HG03095 (cell line): ENCODE measurements at regions not wholly inside any gene's neighbourhood (a gene's known extent, or its start where the extent isn't known, plus 50 kb on each side); places are given as distances from the start of the nearest gene placed in this dataset.

Experiments
- ATAC-seq: cut with Tn5 transposase; IDR thresholded peaks from one replicate; pipeline ENCODE4 v1.9.1; 2021; ENCODE audit warnings: moderate library complexity; ENCODE audit not compliant: unreplicated experiment

DNA sequence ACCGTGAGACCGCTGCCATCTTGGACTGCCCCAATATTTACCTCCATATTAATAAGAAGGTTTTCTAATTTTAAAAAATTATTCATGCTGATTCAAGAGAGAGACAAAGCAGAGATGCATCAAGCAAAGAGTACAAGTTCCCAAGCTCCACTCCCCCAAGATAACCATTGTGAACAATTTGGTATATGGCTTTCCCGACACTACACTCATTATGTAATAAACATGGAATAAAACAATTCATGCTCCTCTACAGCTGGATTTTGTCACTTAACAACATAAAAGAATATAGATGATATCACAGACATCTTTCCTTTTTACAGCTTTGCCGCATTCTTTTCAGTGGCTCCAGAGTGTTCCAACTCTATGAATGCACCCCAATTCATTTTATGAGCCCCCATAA lies 307.6 kb downstream of the FGFR2 start:
- ATAC-seq: no peak

DNA sequence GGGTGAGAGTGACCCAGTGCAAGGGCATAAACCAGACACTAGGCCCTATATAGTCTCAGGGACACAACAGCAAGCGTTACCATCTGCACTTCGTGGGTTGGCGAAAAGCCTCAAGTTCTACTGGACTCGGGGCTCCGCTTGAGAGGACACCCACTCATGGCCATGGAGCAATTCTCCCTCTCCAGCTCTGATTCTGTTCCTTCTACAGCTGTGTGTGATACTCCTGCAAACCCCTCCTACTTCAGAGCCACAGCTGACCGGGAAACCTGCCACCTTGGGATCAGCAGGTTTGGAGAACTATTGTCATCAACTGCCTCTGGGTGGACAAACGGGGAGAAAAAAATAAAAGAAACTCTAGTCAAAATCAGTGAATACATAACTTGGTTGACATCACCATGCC lies 306.9 kb downstream of the FGFR2 start:
- ATAC-seq: no peak

DNA sequence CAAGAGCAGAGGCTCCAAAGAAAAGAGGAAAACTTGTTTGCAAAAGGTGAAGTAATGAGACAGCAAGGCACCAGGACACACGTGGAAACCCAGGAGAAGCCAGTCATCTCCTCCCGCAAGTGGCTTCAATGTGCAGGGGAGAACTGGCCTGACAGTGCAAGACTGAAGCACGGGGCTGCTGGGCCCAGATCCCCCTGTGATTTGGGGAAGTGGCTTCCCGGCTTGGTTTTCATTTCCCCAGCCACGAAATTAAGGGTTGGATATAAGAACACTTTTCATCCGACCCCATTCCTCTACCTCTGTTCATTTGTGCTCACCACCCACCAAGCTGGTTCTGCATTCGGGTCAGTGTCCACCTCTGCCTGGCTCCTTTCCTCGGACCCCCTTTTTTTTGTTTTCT lies 306.4 kb downstream of the FGFR2 start:
- ATAC-seq: no peak

DNA sequence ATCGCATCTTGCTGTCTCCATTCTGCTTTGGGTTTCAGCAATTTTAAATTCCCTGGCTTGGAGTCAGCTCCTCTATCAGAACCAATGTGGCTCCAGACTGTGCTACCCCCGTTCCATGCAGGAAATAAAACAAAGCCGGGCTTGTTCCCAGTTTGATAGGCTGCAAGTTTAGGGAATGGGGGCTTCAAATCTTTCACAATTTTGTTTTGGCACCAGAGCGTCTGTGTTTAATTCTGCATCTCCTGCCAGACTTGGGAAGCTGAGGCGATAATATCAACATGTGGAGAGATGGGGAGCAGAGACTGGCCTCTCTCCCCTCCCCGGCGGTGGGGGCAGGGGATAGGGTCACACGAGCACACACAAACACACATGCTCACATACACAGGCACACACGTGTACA lies 305.9 kb downstream of the FGFR2 start:
- no peak for ATAC-seq

DNA sequence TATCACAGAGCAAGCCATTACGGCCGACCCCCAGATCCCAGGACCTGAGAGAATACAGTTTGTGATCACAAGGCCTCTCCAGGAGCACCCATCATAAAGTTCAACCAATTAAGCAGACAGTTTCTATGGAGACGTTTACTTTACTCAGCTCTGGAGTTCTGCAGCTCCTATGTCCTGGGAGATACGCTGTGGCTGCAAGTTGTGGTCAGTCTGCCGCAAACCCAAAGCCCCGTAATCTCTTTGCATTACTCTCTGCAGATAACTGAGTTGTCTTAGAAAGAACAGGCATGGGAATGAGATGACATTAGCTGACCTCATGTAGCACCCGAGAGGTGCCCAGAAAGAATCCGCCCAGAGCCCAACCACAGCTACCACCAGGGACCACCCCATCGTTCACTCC lies 305.1 kb downstream of the FGFR2 start:
- no peak for ATAC-seq

DNA sequence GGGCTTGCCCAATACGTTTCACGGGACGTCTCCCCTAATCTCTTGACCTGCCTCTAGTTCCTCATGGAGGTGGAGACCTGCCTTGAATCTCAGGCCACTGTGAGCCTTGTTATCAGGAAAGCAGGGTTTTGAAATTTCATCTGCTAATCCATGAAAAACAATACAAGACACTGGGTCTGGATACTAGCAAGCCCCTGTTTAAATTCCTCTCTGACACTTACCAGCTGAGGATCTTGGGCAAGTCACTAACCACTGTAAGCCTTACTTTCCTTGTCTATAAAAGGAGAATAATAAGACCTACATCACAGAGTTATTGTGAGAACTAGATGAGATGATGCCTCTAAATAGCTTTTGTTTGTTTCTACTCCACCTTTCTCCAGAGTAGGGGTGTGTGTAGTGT lies 303.6 kb downstream of the FGFR2 start:
- no peak for ATAC-seq

DNA sequence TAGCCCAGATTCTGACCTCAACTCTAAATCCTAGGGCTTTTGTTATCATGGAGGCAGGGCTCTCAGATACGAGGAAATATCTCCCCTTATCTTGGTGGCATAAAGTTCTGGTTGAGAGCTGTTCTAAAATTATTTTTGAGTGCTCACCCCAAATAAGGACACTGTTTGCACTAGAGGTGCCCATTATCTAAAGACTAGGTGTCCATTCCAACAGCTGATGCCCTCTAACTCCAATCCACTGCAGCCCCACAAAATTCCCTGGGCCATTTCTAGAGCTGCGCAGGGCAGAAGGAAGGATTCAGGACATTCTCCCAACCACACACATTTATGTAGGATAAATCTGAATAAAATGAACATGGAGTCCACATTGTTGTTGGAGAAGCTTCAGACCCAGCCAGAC lies 301.9 kb downstream of the FGFR2 start:
- ATAC-seq: no peak

DNA sequence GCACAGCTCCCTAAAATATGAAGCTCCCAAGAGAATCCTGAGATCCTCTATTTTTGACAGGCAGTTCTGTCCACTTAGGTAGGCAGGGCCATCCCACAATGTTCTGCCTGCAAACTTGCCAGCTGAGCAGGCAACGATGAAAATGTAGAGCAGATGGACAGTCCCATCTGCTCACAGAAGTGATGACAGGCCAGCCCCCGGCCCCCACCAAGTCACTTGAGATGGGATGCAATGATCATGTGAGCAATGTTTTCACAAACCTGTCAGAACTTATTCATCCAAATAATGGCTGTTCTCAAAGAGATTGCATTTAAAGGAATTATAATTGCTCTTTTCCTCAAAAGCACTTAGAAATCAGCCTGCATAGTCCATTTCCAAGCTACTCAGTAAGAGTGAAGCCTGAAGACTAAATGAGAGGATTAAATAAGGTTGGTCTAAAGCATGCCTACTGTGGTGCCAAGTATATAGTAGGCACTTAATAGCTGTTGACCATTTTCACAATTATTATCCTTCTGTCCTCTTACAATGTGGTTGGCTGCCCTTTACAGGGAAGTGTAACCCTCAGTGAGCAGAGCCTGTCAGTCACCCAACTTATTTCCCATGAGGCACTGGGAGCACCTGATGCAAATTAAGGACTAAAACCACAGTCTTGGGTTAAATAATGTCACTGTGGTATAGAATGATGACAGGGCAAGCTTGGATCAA lies 301.2 kb downstream of the FGFR2 start:
- no peak for ATAC-seq

DNA sequence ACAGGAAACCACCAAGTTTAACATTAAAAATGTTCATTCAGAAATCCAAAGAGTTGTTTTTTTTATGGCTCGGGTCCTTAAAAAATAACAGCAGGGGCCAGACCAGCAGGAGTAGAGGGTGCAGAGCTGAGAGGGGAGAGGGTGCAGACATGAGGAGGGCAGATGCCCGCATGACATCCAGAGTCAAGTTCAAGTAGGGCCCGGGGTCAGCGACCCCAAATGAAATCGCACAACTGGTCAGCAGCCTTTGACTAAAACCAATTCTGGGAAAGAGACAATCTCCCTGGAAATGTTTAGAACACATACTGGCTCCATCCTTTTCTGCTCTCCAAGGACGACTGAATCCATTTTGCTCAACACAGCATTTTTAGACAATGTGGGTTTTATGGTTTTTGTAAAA lies 297.5 kb downstream of the FGFR2 start:
- no peak for ATAC-seq

DNA sequence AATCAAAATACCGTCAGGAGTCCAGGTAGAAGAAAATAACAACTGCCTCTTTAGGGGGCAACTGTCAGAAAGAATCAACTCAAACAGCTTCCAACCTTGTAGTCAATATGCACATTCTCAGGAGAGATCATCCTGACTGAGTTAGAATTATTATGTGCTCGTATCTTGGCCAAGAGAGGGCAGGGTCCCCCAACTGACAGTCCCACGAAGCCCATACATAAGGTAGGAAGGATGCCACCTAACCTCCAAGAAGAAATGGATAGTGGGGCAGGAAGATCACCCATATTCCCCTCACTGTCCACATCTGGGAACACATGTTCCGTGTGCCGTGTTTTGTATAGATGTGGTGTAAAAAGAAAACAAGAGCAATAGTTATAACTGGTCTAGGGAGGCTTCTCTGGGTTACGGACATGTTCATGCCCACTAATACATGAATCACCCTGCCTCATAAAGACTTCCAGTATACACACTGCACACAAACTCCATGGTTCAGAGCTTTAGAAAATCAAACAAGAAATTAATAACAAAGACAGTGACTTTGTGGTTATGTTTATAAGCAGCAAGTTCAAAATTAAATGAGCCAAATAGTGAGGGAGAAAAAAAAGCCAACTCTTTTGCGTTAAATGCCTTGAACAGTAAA lies 295.6 kb downstream of the FGFR2 start:
- ATAC-seq: no peak

DNA sequence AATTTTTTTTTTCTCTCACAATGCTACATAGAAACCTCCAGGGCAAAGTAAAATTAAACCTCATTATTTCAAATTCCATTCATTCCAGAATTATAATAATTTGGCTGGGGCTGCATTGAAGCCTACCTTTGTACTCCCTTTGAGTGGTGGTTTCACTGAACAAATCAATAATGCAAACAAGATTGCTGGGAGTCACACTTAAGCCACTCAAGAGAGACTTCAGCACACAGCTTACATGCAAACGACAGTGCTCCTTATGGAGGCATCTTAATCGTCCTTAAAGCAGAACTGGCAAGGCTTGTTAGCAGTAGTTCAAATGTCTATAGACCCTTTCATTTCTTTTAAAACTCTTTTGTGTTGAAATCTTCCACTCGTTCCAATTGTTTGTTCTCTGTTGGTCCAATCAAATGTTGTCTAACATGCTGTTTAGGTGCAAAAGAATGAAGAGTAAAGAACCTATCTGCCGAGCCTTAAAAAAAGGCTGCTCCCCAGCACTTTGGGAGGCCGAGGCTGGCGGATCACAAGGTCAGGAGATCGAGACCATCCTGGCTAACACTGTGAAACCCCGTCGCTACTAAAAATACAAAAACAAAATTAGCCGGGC lies 294.9 kb downstream of the FGFR2 start:
- ATAC-seq: no peak

DNA sequence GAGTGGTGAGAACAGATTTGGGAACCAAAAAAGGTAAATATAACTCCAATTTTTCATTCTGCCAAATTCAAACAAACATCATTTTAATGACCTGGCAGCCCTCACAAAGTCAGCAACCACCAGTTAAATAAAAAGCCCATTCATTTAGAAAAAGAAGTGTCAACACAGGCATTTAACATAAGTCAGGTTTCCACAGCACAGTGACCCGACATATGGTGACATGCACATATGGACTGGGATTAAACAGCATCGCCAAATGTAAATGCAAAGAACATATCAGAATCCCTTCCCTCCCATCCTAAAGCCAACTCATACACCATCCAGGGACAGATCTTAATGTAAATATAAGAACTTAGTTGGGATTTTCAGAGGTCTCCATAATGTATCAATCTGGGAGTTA lies 293.2 kb downstream of the FGFR2 start:
- ATAC-seq: no peak

DNA sequence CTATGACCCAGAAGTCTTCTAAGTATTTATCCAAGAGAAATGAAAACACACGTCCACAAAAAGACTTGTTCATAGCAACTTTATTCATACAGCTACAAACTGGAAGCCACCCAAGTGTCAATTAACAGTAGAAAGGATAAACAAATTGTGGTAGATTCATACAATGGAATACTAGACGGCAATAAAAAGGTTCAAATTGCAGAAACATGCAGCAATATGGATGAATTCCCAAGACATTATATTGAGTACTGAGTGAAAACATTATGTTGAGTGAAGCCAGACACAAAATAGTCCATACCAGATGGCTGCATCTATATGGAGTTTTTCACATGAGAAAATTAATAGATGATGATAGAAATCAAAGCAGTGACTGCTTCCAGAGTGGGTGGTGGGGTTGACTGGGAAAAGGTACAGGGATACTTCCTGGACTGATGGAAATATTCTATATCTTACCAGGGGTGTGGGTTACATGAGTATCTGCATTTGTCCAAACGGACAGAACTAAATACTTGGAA lies 292.0 kb downstream of the FGFR2 start:
- no peak for ATAC-seq

DNA sequence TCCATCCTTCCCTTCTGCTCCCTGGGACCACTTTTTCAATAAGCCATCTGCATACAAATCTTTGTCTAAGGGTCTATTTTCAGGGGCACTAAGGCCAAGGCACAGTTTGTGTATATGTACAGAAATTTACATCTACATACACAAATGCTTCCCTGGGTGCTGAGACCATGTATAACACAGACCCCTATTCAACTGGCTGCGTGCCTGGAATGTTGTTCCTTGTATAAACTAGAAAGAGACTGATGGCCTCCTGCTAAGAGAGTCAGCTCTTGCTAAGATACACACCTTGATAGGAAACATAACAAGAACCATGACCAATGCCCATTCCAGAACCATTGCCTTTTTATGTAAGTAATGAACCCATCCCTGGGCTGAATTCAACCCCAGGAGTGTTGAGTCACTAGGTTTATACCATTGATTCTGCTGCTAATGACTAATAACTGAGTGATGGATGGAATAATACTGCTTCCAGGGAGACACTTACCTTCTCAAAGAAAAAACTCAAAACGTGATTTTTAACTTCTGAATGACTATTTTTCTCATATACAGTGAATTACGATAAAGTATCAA lies 290.7 kb downstream of the FGFR2 start:
- no peak for ATAC-seq

DNA sequence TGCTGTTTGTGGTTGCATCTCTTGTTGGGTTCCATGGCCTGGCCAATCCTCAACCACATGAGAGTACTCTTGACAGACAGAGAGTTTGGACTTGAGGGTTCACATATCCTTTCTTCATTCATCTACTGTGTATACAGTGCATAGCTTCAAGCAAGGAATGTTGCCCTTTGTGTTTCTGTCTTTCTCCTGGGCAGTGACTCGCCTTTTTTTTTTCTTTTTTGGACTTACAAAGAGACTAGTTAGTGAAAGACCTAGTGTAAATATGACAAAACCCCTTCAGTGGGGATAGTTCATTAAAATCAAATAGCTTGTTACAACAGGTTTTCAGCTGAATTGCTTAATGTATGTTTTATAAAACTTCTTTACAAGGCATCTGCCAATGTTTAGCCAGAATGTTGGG lies 290.2 kb downstream of the FGFR2 start:
- no peak for ATAC-seq

DNA sequence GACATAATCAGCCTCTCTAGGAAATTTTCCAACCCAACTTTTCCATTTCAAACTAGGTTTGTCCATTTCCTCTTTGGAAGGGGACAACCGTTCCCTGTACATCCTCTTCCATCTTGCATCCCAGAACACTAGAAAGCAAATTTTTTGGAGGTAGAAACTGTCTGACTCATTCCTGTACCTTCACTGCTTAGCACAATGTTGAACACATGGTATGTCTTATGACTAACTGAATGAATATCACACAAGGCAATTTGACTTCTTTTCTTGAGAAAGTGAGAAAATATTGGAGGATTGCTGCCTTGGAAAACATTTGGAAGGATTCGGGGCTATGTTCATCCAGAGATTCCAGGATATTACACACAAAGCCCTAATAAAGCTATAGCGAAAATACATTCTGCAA lies 289.1 kb downstream of the FGFR2 start:
- no peak for ATAC-seq

DNA sequence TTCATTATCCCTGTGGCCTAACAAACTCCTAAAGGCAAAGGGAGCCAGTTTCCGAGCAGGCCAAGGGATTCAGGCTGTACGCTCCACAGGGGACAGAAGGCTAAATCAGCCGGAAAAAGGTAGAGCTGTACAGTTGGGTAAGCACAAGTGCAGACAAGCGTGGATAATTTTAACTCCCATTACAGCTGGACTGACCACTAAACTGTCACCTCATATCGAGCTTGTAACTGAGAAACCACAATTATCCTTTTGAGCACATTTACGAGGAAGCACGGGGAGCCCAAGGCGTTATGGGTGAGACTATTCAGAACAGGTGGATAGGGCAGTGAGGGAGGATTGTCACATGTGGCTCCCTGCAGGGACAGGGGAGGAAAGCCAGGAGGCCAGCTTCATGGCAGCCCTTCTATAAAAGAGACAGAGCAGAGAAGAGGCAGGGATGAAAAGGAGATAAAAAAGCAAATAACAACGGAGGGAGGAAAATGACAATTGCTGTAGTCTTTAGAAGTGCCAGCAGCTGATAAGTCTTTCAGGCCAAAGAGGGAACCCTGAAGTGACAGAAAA lies 288.0 kb downstream of the FGFR2 start:
- ATAC-seq: no peak

DNA sequence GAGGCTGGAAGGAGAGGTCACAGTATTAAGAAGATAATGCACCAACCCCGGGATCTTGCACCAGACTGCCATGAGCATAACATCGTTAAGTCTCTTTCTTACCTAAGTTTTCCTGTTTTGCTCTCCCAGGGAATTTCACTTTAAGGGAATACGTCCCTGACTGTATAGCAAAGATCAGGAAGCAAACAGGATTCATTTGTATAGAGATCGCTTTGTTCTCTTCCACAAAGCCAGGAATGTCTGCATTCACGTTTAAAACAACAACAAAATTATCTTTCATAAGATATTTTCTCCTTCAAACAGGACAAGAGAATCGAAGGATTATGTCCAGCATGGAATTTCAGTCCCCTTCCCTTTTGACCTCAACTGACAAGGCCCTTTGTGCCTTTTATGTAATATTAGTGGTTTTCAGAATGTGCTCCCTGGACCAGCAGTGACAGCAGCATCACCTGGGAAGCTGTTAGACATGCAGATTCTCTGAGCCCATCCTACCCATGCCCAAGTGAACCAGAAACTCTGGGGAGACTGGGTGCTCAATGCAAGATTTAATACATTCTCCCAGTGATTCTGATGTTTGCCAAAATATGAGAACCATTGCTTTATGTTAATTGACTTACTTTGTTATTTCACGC lies 286.3 kb downstream of the FGFR2 start:
- ATAC-seq: no peak

DNA sequence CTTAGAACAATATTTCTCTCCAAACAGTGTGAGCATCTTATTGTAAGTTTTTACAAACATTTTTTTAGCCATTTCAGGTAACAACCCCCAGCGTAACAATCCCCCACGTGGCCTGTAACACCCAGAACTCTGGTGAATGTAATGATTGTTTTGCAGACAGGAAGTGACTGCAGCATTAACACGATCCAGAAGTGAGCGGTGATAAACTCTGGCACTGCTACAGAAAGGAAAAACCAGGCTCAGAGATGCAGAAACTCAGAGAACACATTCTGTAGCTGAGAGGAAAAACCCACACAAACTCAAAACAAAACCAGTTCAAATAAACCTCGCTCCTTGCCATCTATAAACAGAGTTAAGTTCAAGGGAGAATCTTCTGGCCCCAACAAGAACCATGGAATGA lies 285.7 kb downstream of the FGFR2 start:
- no peak for ATAC-seq

DNA sequence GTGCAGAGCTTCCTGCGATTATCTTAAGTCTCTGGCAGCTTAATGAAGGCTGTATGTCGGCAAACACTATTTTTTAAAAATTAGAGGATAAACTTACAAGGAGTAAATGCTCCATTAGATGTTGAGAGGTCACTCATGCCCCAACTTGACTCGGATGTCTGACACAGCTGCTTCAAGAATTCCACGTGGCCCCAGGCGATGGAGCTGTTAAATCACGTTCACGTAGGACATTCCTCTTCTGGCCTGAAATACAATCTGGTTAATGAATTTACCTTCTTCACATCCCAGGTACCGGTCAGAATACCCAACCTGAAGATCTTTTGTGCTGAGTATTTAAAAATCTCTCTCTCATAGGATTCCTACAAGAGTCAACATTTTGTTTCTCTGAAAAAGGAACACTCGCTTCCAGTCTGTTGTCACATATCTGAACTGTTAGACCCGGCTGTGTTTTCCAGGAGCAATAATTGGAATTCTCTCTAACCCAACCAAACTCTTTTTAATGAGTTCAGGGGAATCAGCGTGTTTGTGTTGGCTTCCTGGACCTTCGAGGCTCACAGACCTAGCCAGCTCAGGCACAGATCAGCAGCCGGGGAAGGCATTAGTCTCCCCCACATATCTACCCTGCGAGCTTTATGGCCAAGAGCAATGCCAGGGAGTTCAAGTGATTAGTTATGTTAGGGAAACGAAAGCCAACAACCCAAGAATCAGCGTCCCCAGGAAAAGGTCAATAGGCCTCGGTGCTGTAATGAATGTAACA lies 284.9 kb downstream of the FGFR2 start:
- ATAC-seq: no peak

DNA sequence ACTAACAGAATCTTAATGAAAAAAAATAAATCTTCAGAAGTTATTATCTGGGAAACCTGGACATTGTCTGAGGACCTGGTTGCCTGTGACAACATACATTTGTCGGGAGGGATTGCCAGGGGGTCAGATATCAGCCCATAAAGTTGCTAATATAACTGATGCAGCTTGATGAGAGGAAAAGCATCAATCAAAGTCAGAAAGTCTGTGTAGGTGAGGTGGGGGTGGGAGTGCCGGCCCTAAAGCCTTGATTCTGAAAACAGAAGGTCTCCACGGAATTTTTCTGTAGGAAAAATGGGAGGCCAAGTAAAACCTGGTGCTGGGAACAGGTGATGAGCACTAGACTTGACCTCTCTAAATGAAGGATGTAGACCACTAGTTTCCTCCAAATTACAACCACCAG lies 281.8 kb downstream of the FGFR2 start:
- ATAC-seq: no peak
